ENCODE measurements at regions not wholly inside any gene's neighbourhood (a gene's known extent, or its start where the extent isn't known, plus 50 kb on each side); places are given as distances from the start of the nearest gene placed in this dataset.

GRCh38 chr10:118102121-118102520, 55.4 kb upstream of the RAB11FIP2 start:
- no peak for TF ChIP-seq CTCF (IDR thresholded peaks at IDR 0.05; ENCODE audit: insufficient read depth, low read length, poor library complexity, severe bottlenecking)
- TF ChIP-seq EZH2phosphoT487 (conservative IDR thresholded peaks at IDR 0.05; ENCODE audit: low read length) = no peak
